Gastrocnemius medialis (tissue), 4 donors: ENCODE measurements at regions not wholly inside any gene's neighbourhood (a gene's known extent, or its start where the extent isn't known, plus 50 kb on each side); places are given as distances from the start of the nearest gene placed in this dataset.

Experiments
- CTCF ChIP-seq, 5 experiments: fragments of 450-650 bp in 3 of 5; fragments of 200-600 bp in 2 of 5; sonication (generic) in 2 of 5; IDR thresholded peaks in 4 of 5; conservative IDR thresholded peaks in 1 of 5; 1 replicate in 4 of 5; 2 replicates in 1 of 5; pipeline ENCODE4 v1.5.1; 2016 to 2019; ENCODE audit warnings: antibody characterized with exemption in 5 of 5, mild to moderate bottlenecking in 3 of 5, moderate library complexity in 3 of 5
- POLR2A ChIP-seq, 2 donors: fragments of 450-650 bp; IDR thresholded peaks; one replicate each; pipeline ENCODE4 v1.6.1; 2017; ENCODE audit warnings: antibody characterized with exemption in 2 of 2, mild to moderate bottlenecking in 2 of 2, moderate library complexity in 2 of 2

- TF ChIP-seq CTCF (IDR thresholded peaks at IDR 0.05 in 4 of 5, conservative IDR thresholded peaks at IDR 0.05 in 1 of 5) (no peak), POLR2A (IDR thresholded peaks at IDR 0.05) (no peak)
Observed at GRCh38 chr3:162802228-162802965, 1305.8 kb downstream of the OTOL1 start.
